K562 (cell line): ENCODE measurements at regions not wholly inside any gene's neighbourhood (a gene's known extent, or its start where the extent isn't known, plus 50 kb on each side); places are given as distances from the start of the nearest gene placed in this dataset.

ENCODE experiments used
- ARID2 ChIP-seq: fragments of 450-650 bp; IDR thresholded peaks from 2 replicates; pipeline ENCODE4 v1.6.1; 2017; ENCODE audit warnings: antibody characterized with exemption, mild to moderate bottlenecking
- CEBPG ChIP-seq, 3 experiments: fragments of 200-800 bp in 1 of 3; sonication (Bioruptor generic) in 1 of 3; sonication (generic) in 1 of 3; formaldehyde crosslinking in 1 of 3; IDR thresholded peaks in 2 of 3; conservative IDR thresholded peaks in 1 of 3; 2 replicates each; pipeline versions ENCODE4 v1.6.1 to v1.8.0; 2016 to 2022; ENCODE audit warnings: missing compliant biosample characterization in 2 of 3, missing genetic modification characterization in 2 of 3, mild to moderate bottlenecking in 1 of 3, missing genetic modification reagents in 1 of 3
- GATA2 ChIP-seq: sonication (generic); formaldehyde crosslinking; IDR thresholded peaks from 2 replicates; pipeline ENCODE4 v1.4.0; 2020; ENCODE audit warnings: mild to moderate bottlenecking, missing genetic modification reagents
- HMGXB4 ChIP-seq: sonication (generic); formaldehyde crosslinking; IDR thresholded peaks from 2 replicates; pipeline ENCODE4 v1.8.1; 2023; ENCODE audit warnings: mild to moderate bottlenecking, missing genetic modification reagents
- NR2C1 ChIP-seq, 2 experiments: fragments of 450-650 bp; IDR thresholded peaks; 2 replicates each; pipeline ENCODE4 v1.6.1; 2017; ENCODE audit warnings: mild to moderate bottlenecking in 2 of 2, antibody characterized with exemption in 1 of 2, inconsistent platforms in 1 of 2, missing compliant biosample characterization in 1 of 2, missing genetic modification characterization in 1 of 2
- PRMT5 ChIP-seq: sonication (generic); formaldehyde crosslinking; IDR thresholded peaks from 2 replicates; pipeline ENCODE4 v1.5.0; 2020; ENCODE audit warnings: missing genetic modification reagents
- RBBP5 ChIP-seq: fragments of 200-600 bp; sonication (generic); IDR thresholded peaks from 2 replicates; pipeline ENCODE4 v1.6.1; 2012; ENCODE audit warnings: borderline replicate concordance, mild to moderate bottlenecking, low read length, control low read depth, inconsistent platforms; ENCODE audit not compliant: insufficient read depth, poor library complexity, severe bottlenecking
- SOX6 ChIP-seq: fragments of 450-650 bp; IDR thresholded peaks from 2 replicates; pipeline ENCODE4 v1.6.1; 2014; ENCODE audit warnings: mild to moderate bottlenecking
- STAT5B ChIP-seq: fragments of 250-450 bp; sonication (Bioruptor Pico); IDR thresholded peaks from 2 replicates; pipeline ENCODE4 v1.8.0; 2021; ENCODE audit warnings: mild to moderate bottlenecking, inconsistent platforms
- THRAP3 ChIP-seq: fragments of 450-650 bp; IDR thresholded peaks from 2 replicates; pipeline ENCODE4 v1.6.1; 2016; ENCODE audit warnings: mild to moderate bottlenecking, inconsistent platforms, borderline replicate concordance
- ZBTB2 ChIP-seq: fragments of 450-650 bp; IDR thresholded peaks from 2 replicates; pipeline ENCODE4 v1.6.1; 2016; ENCODE audit warnings: antibody characterized with exemption
- ZNF124 ChIP-seq: sonication (generic); formaldehyde crosslinking; IDR thresholded peaks from 2 replicates; pipeline ENCODE4 v1.8.1; 2022; ENCODE audit warnings: missing genetic modification reagents
- ZSCAN32 ChIP-seq: fragments of 450-650 bp; formaldehyde crosslinking; IDR thresholded peaks from 2 replicates; pipeline ENCODE4 v1.4.0; 2020; ENCODE audit warnings: mild to moderate bottlenecking, moderate library complexity
- TF ChIP-seq, protein P1 (sequence below), 3 experiments: IDR thresholded peaks in 2 of 3; conservative IDR thresholded peaks in 1 of 3; 2 replicates each; pipeline ENCODE4 v1.5.1; 2011 to 2012; ENCODE audit warnings: low read length in 3 of 3, mild to moderate bottlenecking in 3 of 3, control low read depth in 2 of 3, improper control_type of control experiment in 1 of 3, inconsistent platforms in 1 of 3, low read depth in 1 of 3, mixed read lengths in 1 of 3, moderate library complexity in 1 of 3; ENCODE audit not compliant: insufficient read depth in 2 of 3
- TF ChIP-seq, protein P2 (sequence below): fragments of 250-450 bp; sonication (Bioruptor Pico); IDR thresholded peaks from 2 replicates; pipeline ENCODE4 v1.4.0; 2020

GRCh38 chr9:88874391-88874790 lies 116.9 kb upstream of the S1PR3 start (continued):
- no peak for TF ChIP-seq NR2C1 (IDR thresholded peaks at IDR 0.05)
- TF ChIP-seq NR2C1 (tag; IDR thresholded peaks at IDR 0.05), result no peak
- TF ChIP-seq, protein P1, sequence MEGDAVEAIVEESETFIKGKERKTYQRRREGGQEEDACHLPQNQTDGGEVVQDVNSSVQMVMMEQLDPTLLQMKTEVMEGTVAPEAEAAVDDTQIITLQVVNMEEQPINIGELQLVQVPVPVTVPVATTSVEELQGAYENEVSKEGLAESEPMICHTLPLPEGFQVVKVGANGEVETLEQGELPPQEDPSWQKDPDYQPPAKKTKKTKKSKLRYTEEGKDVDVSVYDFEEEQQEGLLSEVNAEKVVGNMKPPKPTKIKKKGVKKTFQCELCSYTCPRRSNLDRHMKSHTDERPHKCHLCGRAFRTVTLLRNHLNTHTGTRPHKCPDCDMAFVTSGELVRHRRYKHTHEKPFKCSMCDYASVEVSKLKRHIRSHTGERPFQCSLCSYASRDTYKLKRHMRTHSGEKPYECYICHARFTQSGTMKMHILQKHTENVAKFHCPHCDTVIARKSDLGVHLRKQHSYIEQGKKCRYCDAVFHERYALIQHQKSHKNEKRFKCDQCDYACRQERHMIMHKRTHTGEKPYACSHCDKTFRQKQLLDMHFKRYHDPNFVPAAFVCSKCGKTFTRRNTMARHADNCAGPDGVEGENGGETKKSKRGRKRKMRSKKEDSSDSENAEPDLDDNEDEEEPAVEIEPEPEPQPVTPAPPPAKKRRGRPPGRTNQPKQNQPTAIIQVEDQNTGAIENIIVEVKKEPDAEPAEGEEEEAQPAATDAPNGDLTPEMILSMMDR (IDR thresholded peaks at IDR 0.05 in 2 of 3, conservative IDR thresholded peaks at IDR 0.05 in 1 of 3; ENCODE audit: insufficient read depth in 2 of 3, low read depth in 1 of 3, low read length in 3 of 3), result peak; percentile 47 to 57 (median 51); a peak in 5 of 6 replicates
- TF ChIP-seq, protein P2, sequence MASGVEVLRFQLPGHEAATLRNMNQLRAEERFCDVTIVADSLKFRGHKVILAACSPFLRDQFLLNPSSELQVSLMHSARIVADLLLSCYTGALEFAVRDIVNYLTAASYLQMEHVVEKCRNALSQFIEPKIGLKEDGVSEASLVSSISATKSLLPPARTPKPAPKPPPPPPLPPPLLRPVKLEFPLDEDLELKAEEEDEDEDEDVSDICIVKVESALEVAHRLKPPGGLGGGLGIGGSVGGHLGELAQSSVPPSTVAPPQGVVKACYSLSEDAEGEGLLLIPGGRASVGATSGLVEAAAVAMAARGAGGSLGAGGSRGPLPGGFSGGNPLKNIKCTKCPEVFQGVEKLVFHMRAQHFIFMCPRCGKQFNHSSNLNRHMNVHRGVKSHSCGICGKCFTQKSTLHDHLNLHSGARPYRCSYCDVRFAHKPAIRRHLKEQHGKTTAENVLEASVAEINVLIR, result no peak
- TF ChIP-seq ZSCAN32 (CRISPR knock-in tag), result no peak
- TF ChIP-seq ARID2, result no peak
- TF ChIP-seq ZNF124 (CRISPR knock-in tag), result no peak
- no peak for TF ChIP-seq PRMT5 (CRISPR knock-in tag)
- no peak for TF ChIP-seq STAT5B (CRISPR knock-in tag)
- TF ChIP-seq RBBP5, result no peak
- TF ChIP-seq THRAP3, result no peak
- no peak for TF ChIP-seq HMGXB4 (CRISPR knock-in tag)
- no peak for TF ChIP-seq CEBPG (CRISPR knock-in tag; IDR thresholded peaks at IDR 0.05)
- TF ChIP-seq CEBPG (tag; conservative IDR thresholded peaks at IDR 0.05 in 1 of 2, IDR thresholded peaks at IDR 0.05 in 1 of 2), result no peak
- peak; percentile 35; the same call in 1 of the 2 replicates for TF ChIP-seq GATA2
- no peak for TF ChIP-seq SOX6
- TF ChIP-seq ZBTB2, result no peak
